ENCODE measurements at regions not wholly inside any gene's neighbourhood (a gene's known extent, or its start where the extent isn't known, plus 50 kb on each side); places are given as distances from the start of the nearest gene placed in this dataset.

DNA sequence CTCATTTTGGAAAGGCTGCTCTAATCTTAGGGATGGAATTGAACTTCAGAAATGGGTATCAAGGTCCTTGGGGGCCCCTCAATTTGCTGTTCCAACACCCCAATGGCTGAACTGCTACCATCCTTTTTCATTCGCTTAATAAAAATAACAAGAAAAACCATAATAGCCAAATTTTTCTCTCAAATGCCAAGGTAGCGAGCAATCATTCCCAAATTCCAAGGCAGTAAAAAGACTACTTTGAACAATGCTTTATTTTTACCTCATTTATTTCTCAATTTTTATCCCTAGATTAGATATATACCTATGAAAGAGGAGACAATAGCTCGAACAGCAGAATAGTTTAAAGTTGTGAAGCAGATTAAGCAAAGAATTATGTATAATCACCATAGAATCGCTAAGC, 323.4 kb upstream of the SLC7A11 start:
- Histone ChIP-seq H3K36me3 (no peaks in the 10 kb centered on the region), H3K4me1 (ENCODE audit: insufficient read depth) (no peaks in the 10 kb centered on the region), H3K9me3 (no peaks in the 10 kb centered on the region), H3K27me3 (no peaks in the 10 kb centered on the region), H3K27ac (no peak overlapping the region), H3K4me3 (no peak overlapping the region)
- intact Hi-C loops (cut with DNase I), result no loop called here
- 91 to 93% (median 92%) methylated on average over 4 of the region's 4 CpGs for WGBS, 3 donors
- no peak for TF ChIP-seq EP300 (IDR thresholded peaks at IDR 0.05)
- no peak for TF ChIP-seq POLR2A (IDR thresholded peaks at IDR 0.05)
- TF ChIP-seq, protein P1, sequence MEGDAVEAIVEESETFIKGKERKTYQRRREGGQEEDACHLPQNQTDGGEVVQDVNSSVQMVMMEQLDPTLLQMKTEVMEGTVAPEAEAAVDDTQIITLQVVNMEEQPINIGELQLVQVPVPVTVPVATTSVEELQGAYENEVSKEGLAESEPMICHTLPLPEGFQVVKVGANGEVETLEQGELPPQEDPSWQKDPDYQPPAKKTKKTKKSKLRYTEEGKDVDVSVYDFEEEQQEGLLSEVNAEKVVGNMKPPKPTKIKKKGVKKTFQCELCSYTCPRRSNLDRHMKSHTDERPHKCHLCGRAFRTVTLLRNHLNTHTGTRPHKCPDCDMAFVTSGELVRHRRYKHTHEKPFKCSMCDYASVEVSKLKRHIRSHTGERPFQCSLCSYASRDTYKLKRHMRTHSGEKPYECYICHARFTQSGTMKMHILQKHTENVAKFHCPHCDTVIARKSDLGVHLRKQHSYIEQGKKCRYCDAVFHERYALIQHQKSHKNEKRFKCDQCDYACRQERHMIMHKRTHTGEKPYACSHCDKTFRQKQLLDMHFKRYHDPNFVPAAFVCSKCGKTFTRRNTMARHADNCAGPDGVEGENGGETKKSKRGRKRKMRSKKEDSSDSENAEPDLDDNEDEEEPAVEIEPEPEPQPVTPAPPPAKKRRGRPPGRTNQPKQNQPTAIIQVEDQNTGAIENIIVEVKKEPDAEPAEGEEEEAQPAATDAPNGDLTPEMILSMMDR (IDR thresholded peaks at IDR 0.05), result no peak
- no peak for DNase-seq

DNA sequence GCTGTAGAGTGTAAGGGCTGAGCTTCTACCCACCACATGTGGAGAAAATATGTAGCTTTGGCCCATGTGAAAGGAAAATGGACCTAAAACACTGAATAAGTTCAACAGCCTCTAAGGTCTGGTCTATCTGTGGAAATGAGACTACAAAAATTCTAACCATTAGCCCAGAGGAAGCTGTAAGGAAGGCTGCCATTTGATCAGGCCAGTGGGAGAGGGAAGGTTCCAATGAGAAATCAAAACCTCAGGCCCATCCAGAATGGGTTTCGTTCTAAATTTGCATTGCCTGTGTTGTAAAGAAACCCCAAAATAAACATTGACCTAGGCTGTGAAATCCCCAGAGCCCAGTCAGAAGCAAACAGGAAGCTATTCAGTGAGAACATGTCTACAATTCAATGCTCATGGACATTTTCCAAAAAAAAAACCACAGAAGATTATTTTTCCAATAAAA, 320.4 kb upstream of the SLC7A11 start:
- no peak overlapping the region for H3K27ac ChIP-seq
- WGBS, 3 donors, result 8 to 31% (median 22%) methylated on average over 1 of the region's 1 CpG
- no peaks in the 10 kb centered on the region for H3K9me3 ChIP-seq
- no peak for TF ChIP-seq EP300 (IDR thresholded peaks at IDR 0.05)
- TF ChIP-seq, protein P1 (IDR thresholded peaks at IDR 0.05), result no peak
- no peak overlapping the region for H3K4me3 ChIP-seq
- H3K4me1 ChIP-seq (ENCODE audit: insufficient read depth), result no peaks in the 10 kb centered on the region
- intact Hi-C loops (cut with DNase I), result no loop called here
- no peak for DNase-seq
- H3K27me3 ChIP-seq, result no peaks in the 10 kb centered on the region
- no peaks in the 10 kb centered on the region for H3K36me3 ChIP-seq

DNA sequence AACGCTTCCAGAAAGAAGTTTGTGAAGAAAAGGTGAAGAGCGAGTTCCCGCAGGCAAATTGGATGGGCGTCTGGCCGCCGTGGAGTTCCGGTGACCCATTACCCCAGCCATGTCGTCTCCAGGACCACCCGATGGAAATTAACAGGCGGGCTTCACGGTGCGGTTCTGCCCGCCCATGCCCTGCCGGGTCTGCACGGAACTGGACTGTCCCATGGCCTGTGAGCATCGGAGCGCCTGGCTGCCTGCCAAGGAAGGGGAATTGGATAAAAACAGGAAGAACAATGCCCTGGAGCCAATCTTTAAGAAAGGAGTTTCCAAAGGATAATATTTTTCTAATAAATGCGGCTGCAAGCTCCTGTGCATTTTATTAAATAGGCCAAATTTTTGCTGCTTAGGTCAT, 319.8 kb upstream of the SLC7A11 start:
- no peak for TF ChIP-seq EP300 (IDR thresholded peaks at IDR 0.05)
- TF ChIP-seq, protein P1 (IDR thresholded peaks at IDR 0.05), result no peak
- TF ChIP-seq POLR2A (IDR thresholded peaks at IDR 0.05), result no peak
- peak in 1 of 5 donors; percentile 9 for DNase-seq
- H3K36me3 ChIP-seq, result no peaks in the 10 kb centered on the region
- 87 to 91% (median 88%) methylated on average over 18 of the region's 18 CpGs for WGBS, 3 donors
- no peaks in the 10 kb centered on the region for H3K4me1 ChIP-seq (ENCODE audit: insufficient read depth)
- no peaks in the 10 kb centered on the region for H3K27me3 ChIP-seq
- H3K4me3 ChIP-seq, result no peak overlapping the region
- intact Hi-C loops (cut with DNase I), result no loop called here
- H3K27ac ChIP-seq, result no peak overlapping the region
- no peaks in the 10 kb centered on the region for H3K9me3 ChIP-seq

DNA sequence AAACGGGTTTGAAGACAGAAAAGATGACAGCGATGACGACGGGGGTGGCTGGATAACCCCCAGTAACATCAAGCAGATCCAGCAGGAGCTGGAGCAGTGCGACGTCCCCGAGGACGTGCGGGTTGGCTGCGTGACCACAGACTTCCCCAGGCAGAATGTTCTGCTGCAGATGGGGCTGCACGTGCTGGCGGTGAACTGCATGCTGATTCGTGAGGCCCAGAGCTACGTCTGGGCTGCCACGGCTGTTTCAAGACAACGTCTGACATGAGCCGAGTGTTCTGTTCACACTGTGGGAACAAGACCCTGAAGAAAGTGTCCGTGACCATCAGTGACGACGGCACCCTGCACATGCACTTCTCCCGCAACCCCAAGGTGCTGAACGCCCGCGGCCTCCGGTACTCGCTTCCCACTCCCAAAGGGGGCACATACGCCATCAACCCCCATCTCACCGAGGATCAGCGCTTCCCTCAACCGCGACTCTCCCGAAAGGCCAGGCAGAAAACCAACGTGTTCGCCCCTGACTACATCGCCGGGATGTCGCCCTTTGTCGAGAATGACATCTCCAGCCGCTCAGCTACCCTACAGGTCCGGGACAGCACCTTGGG, 319.2 kb upstream of the SLC7A11 start:
- DNase-seq, result no peak
- no peak overlapping the region for H3K27ac ChIP-seq
- H3K4me3 ChIP-seq, result no peak overlapping the region
- H3K9me3 ChIP-seq, result no peaks in the 10 kb centered on the region
- TF ChIP-seq POLR2A (IDR thresholded peaks at IDR 0.05), result no peak
- H3K36me3 ChIP-seq, result no peaks in the 10 kb centered on the region
- H3K27me3 ChIP-seq, result no peaks in the 10 kb centered on the region
- intact Hi-C loops (cut with DNase I), result no loop called here
- H3K4me1 ChIP-seq (ENCODE audit: insufficient read depth), result no peaks in the 10 kb centered on the region
- WGBS, 3 donors, result 94 to 96% (median 95%) methylated on average over 35 to 40 of the region's 40 CpGs

DNA sequence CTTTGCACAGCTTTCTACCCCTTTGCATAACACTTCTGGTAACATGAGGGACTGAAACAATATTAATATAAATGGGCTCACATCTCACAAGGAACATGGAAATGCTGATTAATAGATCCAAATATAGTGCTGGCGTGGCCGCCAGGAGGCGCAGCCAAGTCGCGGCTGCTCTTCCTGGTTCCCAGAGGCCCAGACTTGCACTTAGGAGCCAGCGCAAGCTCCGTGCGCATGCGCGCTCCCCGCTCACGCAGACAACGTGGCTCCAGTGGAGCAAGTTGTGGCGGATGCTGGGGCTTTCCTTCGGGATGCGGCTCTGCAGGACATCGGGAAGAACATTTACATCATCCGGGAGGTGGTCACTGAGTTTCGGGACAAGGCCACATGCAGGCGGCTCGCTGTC, 318.3 kb upstream of the SLC7A11 start:
- no peak for TF ChIP-seq POLR2A (IDR thresholded peaks at IDR 0.05)
- TF ChIP-seq, protein P1 (IDR thresholded peaks at IDR 0.05), result no peak
- no peak for TF ChIP-seq EP300 (IDR thresholded peaks at IDR 0.05)
- Histone ChIP-seq H3K27me3 (no peaks in the 10 kb centered on the region), H3K27ac (no peak overlapping the region), H3K4me1 (ENCODE audit: insufficient read depth) (no peaks in the 10 kb centered on the region), H3K4me3 (no peak overlapping the region), H3K36me3 (no peaks in the 10 kb centered on the region), H3K9me3 (no peaks in the 10 kb centered on the region)
- 89 to 92% (median 92%) methylated on average over 21 of the region's 21 CpGs for WGBS, 3 donors
- no peak for DNase-seq
- intact Hi-C loops (cut with DNase I), result no loop called here
